ENCODE measurements at regions not wholly inside any gene's neighbourhood (a gene's known extent, or its start where the extent isn't known, plus 50 kb on each side); places are given as distances from the start of the nearest gene placed in this dataset.

DNA sequence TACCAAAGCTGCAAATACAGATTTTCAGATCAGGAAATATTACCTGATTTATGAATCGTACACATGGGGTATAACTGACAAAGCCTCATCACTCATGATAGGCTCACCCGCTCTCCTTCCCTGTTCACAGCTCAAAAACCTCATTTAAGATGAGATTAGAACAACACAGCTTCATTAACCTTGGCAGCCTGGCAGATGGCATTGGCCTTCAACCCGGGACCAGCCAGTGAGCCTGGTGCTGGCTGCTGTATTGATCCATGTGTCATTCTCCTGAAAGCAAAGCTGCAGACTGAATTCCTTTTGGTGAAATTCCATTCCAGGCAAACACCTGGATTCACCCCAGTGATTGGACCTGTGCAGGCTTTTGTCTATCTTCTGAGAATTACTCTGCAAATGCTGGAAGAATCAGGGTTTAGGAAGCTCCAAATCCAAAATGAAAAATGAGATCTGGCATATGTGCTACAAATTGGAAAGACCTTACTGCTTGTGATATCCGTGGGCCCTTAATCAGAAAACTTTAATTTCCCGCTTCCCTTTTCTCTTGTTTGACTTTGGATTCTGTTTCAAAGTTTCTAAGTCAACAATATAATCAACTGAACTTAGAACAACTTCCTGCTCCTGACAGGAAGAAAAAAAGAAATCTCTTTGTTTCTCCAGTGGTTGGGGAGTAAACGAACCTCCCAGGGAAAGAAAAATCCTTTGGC lies 189.1 kb upstream of the KBTBD8 start:
- no peak for TF ChIP-seq NFRKB (IDR thresholded peaks at IDR 0.05)
- no peak for TF ChIP-seq CTBP1 (IDR thresholded peaks at IDR 0.05; ENCODE audit: borderline replicate concordance)
- TF ChIP-seq ELF4 (IDR thresholded peaks at IDR 0.05), result no peak
- no peak for TF ChIP-seq TARDBP (IDR thresholded peaks at IDR 0.05)
- no peak for TF ChIP-seq FOXM1 (IDR thresholded peaks at IDR 0.05; ENCODE audit: borderline replicate concordance)
- no peak for TF ChIP-seq BHLHE40 (IDR thresholded peaks at IDR 0.05; ENCODE audit: borderline replicate concordance)
- no peak for TF ChIP-seq SUZ12 (IDR thresholded peaks at IDR 0.05)
- TF ChIP-seq, protein P1, sequence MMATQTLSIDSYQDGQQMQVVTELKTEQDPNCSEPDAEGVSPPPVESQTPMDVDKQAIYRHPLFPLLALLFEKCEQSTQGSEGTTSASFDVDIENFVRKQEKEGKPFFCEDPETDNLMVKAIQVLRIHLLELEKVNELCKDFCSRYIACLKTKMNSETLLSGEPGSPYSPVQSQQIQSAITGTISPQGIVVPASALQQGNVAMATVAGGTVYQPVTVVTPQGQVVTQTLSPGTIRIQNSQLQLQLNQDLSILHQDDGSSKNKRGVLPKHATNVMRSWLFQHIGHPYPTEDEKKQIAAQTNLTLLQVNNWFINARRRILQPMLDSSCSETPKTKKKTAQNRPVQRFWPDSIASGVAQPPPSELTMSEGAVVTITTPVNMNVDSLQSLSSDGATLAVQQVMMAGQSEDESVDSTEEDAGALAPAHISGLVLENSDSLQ (IDR thresholded peaks at IDR 0.05), result no peak
- no peak for TF ChIP-seq FOXK2 (IDR thresholded peaks at IDR 0.05)
- no peak for TF ChIP-seq ZNF384 (IDR thresholded peaks at IDR 0.05)
- no peak for TF ChIP-seq ARNT (IDR thresholded peaks at IDR 0.05)
- TF ChIP-seq FOXA1 (IDR thresholded peaks at IDR 0.05), result no peak
